H1 (cell line): ENCODE measurements at regions not wholly inside any gene's neighbourhood (a gene's known extent, or its start where the extent isn't known, plus 50 kb on each side); places are given as distances from the start of the nearest gene placed in this dataset.

ENCODE experiments used
- CTCF ChIA-PET: fragments of 300-600 bp; sonication (Branson Sonifier 250); formaldehyde crosslinking; loops from one replicate; lab custom pipeline; 2021; ENCODE audit not compliant: partially characterized antibody; lab: Charles Lee
- POLR2A ChIA-PET: fragments of 300-600 bp; sonication (Branson Sonifier 250); formaldehyde crosslinking; loops from one replicate; lab custom pipeline; 2021; ENCODE audit warnings: inconsistent platforms; ENCODE audit not compliant: partially characterized antibody; lab: Charles Lee
- DNase-seq, 2 experiments: peaks; one replicate each; pipeline versions ENCODE4 v3.0.0 to v3.0.0-alpha.2; 2010 to 2022; ENCODE audit warnings: low spot score in 2 of 2, low read depth in 1 of 2, mixed read lengths in 1 of 2
- FAIRE-seq: peaks from 2 replicates; lab custom pipeline; 2011; peaks lifted over from hg19 to GRCh38; lab: Jason Lieb, UNC
- H2AFZ ChIP-seq: 2 replicates; pipeline ENCODE4 v1.8.1; 2012; ENCODE audit warnings: low read length, inconsistent platforms
- H2AK5ac ChIP-seq: 2 replicates; pipeline ENCODE4 v1.6.1; 2013; ENCODE audit warnings: low read depth, low read length
- H2BK120ac ChIP-seq: replicated peaks from 2 replicates; pipeline ENCODE3; 2013; ENCODE audit warnings: low read depth, low read length, inconsistent platforms
- H2BK12ac ChIP-seq: 2 replicates; pipeline ENCODE4 v1.6.1; 2013; ENCODE audit warnings: low read depth, low read length
- H2BK15ac ChIP-seq: 2 replicates; pipeline ENCODE4 v1.6.1; 2013; ENCODE audit warnings: low read length
- H2BK20ac ChIP-seq: 2 replicates; pipeline ENCODE4 v1.6.1; 2013; ENCODE audit warnings: low read length
- H2BK5ac ChIP-seq: 2 replicates; pipeline ENCODE4 v1.6.1; 2013; ENCODE audit warnings: low read depth, low read length
- H3K14ac ChIP-seq: 2 replicates; pipeline ENCODE4 v1.6.1; 2013; ENCODE audit warnings: inconsistent platforms; ENCODE audit not compliant: insufficient read length
- H3K18ac ChIP-seq: 2 replicates; pipeline ENCODE4 v1.6.1; 2013; ENCODE audit warnings: low read length; ENCODE audit errors: extremely low read depth
- H3K23ac ChIP-seq: 2 replicates; pipeline ENCODE4 v1.6.1; 2013; ENCODE audit warnings: inconsistent platforms; ENCODE audit not compliant: insufficient read length
- H3K23me2 ChIP-seq: 2 replicates; pipeline ENCODE4 v1.6.1; 2013; ENCODE audit warnings: low read depth, low read length
- H3K27ac ChIP-seq: 2 replicates; pipeline ENCODE4 v1.6.1; 2011; ENCODE audit warnings: low read depth, low read length, inconsistent platforms
- H3K27me3 ChIP-seq, 4 experiments: replicated peaks in 1 of 4; 1 replicate in 1 of 4; 2 replicates in 3 of 4; pipeline versions ENCODE4 v1.6.1 to v1.8.1; 2011 to 2013; ENCODE audit warnings: low read length in 3 of 4, mild to moderate bottlenecking in 3 of 4, inconsistent platforms in 2 of 4, mixed read lengths in 2 of 4, moderate library complexity in 1 of 4; ENCODE audit not compliant: control insufficient read depth in 3 of 4, insufficient read depth in 3 of 4; ENCODE audit errors: extremely low read depth in 1 of 4
- H3K36me3 ChIP-seq, 4 experiments: 2 replicates each; pipeline versions ENCODE4 v1.6.1 to v1.8.1; 2011 to 2013; ENCODE audit warnings: mild to moderate bottlenecking in 4 of 4, low read length in 3 of 4, moderate library complexity in 2 of 4, control low read depth in 1 of 4, inconsistent platforms in 1 of 4; ENCODE audit not compliant: insufficient read depth in 4 of 4, control insufficient read depth in 2 of 4
- H3K4ac ChIP-seq: replicated peaks from 2 replicates; pipeline ENCODE3; 2013; ENCODE audit warnings: low read length, low read depth, mixed read lengths, inconsistent platforms; ENCODE audit not compliant: insufficient read length
- H3K4me1 ChIP-seq, 4 experiments: replicated peaks in 1 of 4; 1 replicate in 1 of 4; 2 replicates in 3 of 4; pipeline versions ENCODE4 v1.6.1 to v1.8.1; 2011 to 2013; ENCODE audit warnings: low read length in 3 of 4, inconsistent platforms in 2 of 4, mixed read lengths in 1 of 4; ENCODE audit not compliant: insufficient read depth in 4 of 4, control insufficient read depth in 3 of 4
- H3K4me2 ChIP-seq, 2 experiments: 2 replicates each; pipeline versions ENCODE4 v1.6.1 to v1.8.1; 2011 to 2013; ENCODE audit warnings: low read depth in 2 of 2, low read length in 2 of 2, control low read depth in 1 of 2, inconsistent platforms in 1 of 2, mild to moderate bottlenecking in 1 of 2; ENCODE audit not compliant: insufficient read depth in 1 of 2
- H3K4me3 ChIP-seq, 4 experiments: fragments of 200-600, 300-600 bp in 1 of 4; sonication (generic), shearing (Covaris generic), sonication (Bioruptor Twin) in 1 of 4; 2 replicates each; pipeline versions ENCODE4 v1.5.1 to v1.8.1; 2011 to 2016; ENCODE audit warnings: low read length in 4 of 4, low read depth in 3 of 4, control low read depth in 2 of 4, inconsistent platforms in 2 of 4, mild to moderate bottlenecking in 2 of 4, mixed read lengths in 1 of 4, moderate library complexity in 1 of 4; ENCODE audit not compliant: insufficient read depth in 2 of 4; ENCODE audit errors: extremely low read depth in 1 of 4
- H3K56ac ChIP-seq: replicated peaks from 2 replicates; pipeline ENCODE3; 2013; ENCODE audit warnings: low read depth, mild to moderate bottlenecking, mixed read lengths, low read length, inconsistent platforms; ENCODE audit not compliant: insufficient read length
- H3K79me1 ChIP-seq: 2 replicates; pipeline ENCODE4 v1.6.1; 2013; ENCODE audit warnings: low read depth, low read length, control low read depth
- H3K79me2 ChIP-seq, 2 experiments: 2 replicates each; pipeline versions ENCODE4 v1.6.1 to v1.8.1; 2012 to 2013; ENCODE audit warnings: low read length in 2 of 2, mild to moderate bottlenecking in 2 of 2, inconsistent platforms in 1 of 2; ENCODE audit not compliant: insufficient read depth in 2 of 2, control insufficient read depth in 1 of 2
- H3K9ac ChIP-seq, 4 experiments: replicated peaks in 1 of 4; 1 replicate in 1 of 4; 2 replicates in 3 of 4; pipeline versions ENCODE4 v1.6.1 to v1.8.1; 2011 to 2013; ENCODE audit warnings: low read depth in 3 of 4, low read length in 3 of 4, control low read depth in 2 of 4, mild to moderate bottlenecking in 2 of 4, moderate library complexity in 2 of 4, inconsistent platforms in 1 of 4; ENCODE audit errors: extremely low read depth in 1 of 4
- H3K9me3 ChIP-seq, 2 experiments: 2 replicates each; pipeline versions ENCODE4 v1.6.1 to v1.8.1; 2012 to 2013; ENCODE audit warnings: mild to moderate bottlenecking in 2 of 2, moderate library complexity in 2 of 2, control low read depth in 1 of 2, inconsistent platforms in 1 of 2, low read depth in 1 of 2, low read length in 1 of 2, mixed read lengths in 1 of 2; ENCODE audit not compliant: insufficient read depth in 2 of 2
- H4K20me1 ChIP-seq, 2 experiments: replicated peaks in 1 of 2; 2 replicates each; pipeline versions ENCODE3 to v1.8.1; 2011 to 2013; ENCODE audit warnings: inconsistent platforms in 2 of 2, low read length in 2 of 2, mild to moderate bottlenecking in 1 of 2; ENCODE audit not compliant: insufficient read depth in 2 of 2, control insufficient read depth in 1 of 2
- H4K5ac ChIP-seq: 2 replicates; pipeline ENCODE4 v1.6.1; 2013; ENCODE audit warnings: low read length, low read depth, mixed read lengths, inconsistent platforms; ENCODE audit not compliant: insufficient read length
- H4K8ac ChIP-seq: 2 replicates; pipeline ENCODE4 v1.8.0; 2013; ENCODE audit warnings: mild to moderate bottlenecking, moderate library complexity, low read length, inconsistent platforms; ENCODE audit not compliant: insufficient read depth; ENCODE audit errors: extremely low read depth
- H4K91ac ChIP-seq: replicated peaks from 2 replicates; pipeline ENCODE3; 2013; ENCODE audit warnings: low read length, mixed read lengths, inconsistent platforms; ENCODE audit not compliant: insufficient read length
- ASH2L ChIP-seq: fragments of 200-600, 300-600 bp; sonication (generic); IDR thresholded peaks from one replicate; pipeline ENCODE4 v1.7.1; 2017; ENCODE audit warnings: low read length
- CEBPB ChIP-seq: IDR thresholded peaks from 2 replicates; pipeline ENCODE4 v1.6.1; 2012; ENCODE audit warnings: low read depth, low read length
- EZH2 ChIP-seq: fragments of 200-600 bp; sonication (generic); IDR thresholded peaks from 2 replicates; pipeline ENCODE4 v1.7.1; 2012; ENCODE audit warnings: low read depth, mild to moderate bottlenecking, moderate library complexity, low read length, inconsistent platforms; ENCODE audit not compliant: severe bottlenecking
- FOSL1 ChIP-seq: IDR thresholded peaks from 2 replicates; pipeline ENCODE4 v1.6.1; 2011; ENCODE audit warnings: mild to moderate bottlenecking, low read depth, low read length, moderate library complexity; ENCODE audit not compliant: insufficient read depth
- GTF2F1 ChIP-seq: IDR thresholded peaks from 2 replicates; pipeline ENCODE4 v1.6.1; 2012; ENCODE audit warnings: low read depth, low read length, improper control_type of control experiment, borderline replicate concordance
- KDM1A ChIP-seq: fragments of 200-600, 300-600 bp; sonication (generic); IDR thresholded peaks from 2 replicates; pipeline ENCODE4 v1.7.1; 2016; ENCODE audit warnings: mild to moderate bottlenecking, low read length, borderline replicate concordance
- NRF1 ChIP-seq: IDR thresholded peaks from 2 replicates; pipeline ENCODE4 v1.6.1; 2011; ENCODE audit warnings: mild to moderate bottlenecking, low read depth, low read length, improper control_type of control experiment
- RAD21 ChIP-seq, 2 experiments: IDR thresholded peaks in 1 of 2; conservative IDR thresholded peaks in 1 of 2; 2 replicates each; pipeline ENCODE4 v1.6.1; 2011; ENCODE audit warnings: low read depth in 2 of 2, low read length in 2 of 2, improper control_type of control experiment in 1 of 2, inconsistent platforms in 1 of 2, mild to moderate bottlenecking in 1 of 2, moderate library complexity in 1 of 2
- RBBP5 ChIP-seq: IDR thresholded peaks from 2 replicates; pipeline ENCODE4 v1.7.1; 2012; ENCODE audit warnings: low read depth, mild to moderate bottlenecking, inconsistent platforms, low read length, moderate library complexity, borderline replicate concordance
- SP2 ChIP-seq: IDR thresholded peaks from 2 replicates; pipeline ENCODE4 v1.6.1; 2012; ENCODE audit warnings: mild to moderate bottlenecking, low read length, inconsistent platforms
- TBP ChIP-seq: IDR thresholded peaks from 2 replicates; pipeline ENCODE4 v1.6.1; 2011; ENCODE audit warnings: low read depth, low read length, improper control_type of control experiment
- WGBS, 2 experiments: shearing (Covaris generic) in 1 of 2; methylation state at CpG; one replicate each; pipeline versions ENCODE4 v1.1.6 to v1.1.7; 2013 to 2015; ENCODE audit warnings: low lambda C conversion rate in 2 of 2, mixed read lengths in 2 of 2, inconsistent platforms in 1 of 2, low coverage in 1 of 2, missing lambda C conversion rate in 1 of 2; ENCODE audit not compliant: insufficient replicate concordance in 2 of 2, insufficient coverage in 1 of 2, insufficient read length in 1 of 2; ENCODE audit errors: extremely low coverage in 1 of 2, missing lambda C conversion rate in 1 of 2; 5-methylcytosine and 5-hydroxymethylcytosine counted together
- TF ChIP-seq, protein P1 (sequence below): IDR thresholded peaks from 2 replicates; pipeline ENCODE4 v1.6.1; 2012; ENCODE audit warnings: inconsistent platforms

DNA sequence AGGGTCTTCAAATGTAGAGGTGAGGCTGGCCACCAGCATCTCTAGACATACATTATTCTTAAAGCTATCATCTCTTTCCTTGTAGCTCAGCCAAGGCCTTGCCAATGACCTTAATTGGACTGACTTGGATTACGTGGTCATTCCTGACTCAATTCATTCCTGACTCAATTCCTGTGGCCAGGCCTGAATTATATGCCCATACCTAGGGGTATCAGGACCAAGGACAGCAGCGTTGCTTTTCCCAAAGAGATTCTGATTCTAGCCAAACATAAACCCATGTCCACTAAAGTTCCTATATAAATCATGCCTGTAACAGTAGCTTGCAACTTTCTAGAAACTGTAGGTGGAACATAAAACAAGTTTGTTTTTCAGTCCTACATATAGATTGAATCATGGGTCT is 231.7 kb downstream of the ARL6IP6 start:
- Histone ChIP-seq H3K27me3 (no peaks in the 10 kb centered on the region), H2BK120ac (no peak overlapping the region), H3K36me3 (no peaks in the 10 kb centered on the region), H4K8ac (no peak overlapping the region), H3K23me2 (no peaks in the 10 kb centered on the region; the same call in 1 of the 2 replicates), H3K9ac (no peak overlapping the region), H3K4me3 (no peak overlapping the region), H2AK5ac (no peak overlapping the region), H3K14ac (no peak overlapping the region), H3K79me2 (no peaks in the 10 kb centered on the region), H3K4me1 (no peaks in the 10 kb centered on the region), H3K23ac (no peak overlapping the region), H2BK15ac (no peak overlapping the region), H3K56ac (no peak overlapping the region), H3K4ac (no peak overlapping the region), H4K5ac (no peak overlapping the region), H2BK20ac (no peak overlapping the region), H2AFZ (no peak overlapping the region), H2BK12ac (no peak overlapping the region), H4K20me1 (no peaks in the 10 kb centered on the region), H3K79me1 (no peaks in the 10 kb centered on the region), H2BK5ac (no peak overlapping the region), H4K91ac (no peak overlapping the region), H3K27ac (no peak overlapping the region), H3K18ac (no peak overlapping the region), H3K4me2 (no peak overlapping the region), H3K9me3 (no peaks in the 10 kb centered on the region)
- DNase-seq (peak in 1 of 2 experiments; percentile 52), FAIRE-seq (peak; percentile 7)
- POLR2A ChIA-PET, result no interaction called here
- TF ChIP-seq RAD21 (IDR thresholded peaks at IDR 0.05 in 1 of 2, conservative IDR thresholded peaks at IDR 0.05 in 1 of 2; ENCODE audit: low read depth in 2 of 2, low read length in 2 of 2), result no peak
- TF ChIP-seq EZH2, result no peak
- TF ChIP-seq ASH2L, result no peak
- no peak for TF ChIP-seq TBP
- TF ChIP-seq, protein P1, sequence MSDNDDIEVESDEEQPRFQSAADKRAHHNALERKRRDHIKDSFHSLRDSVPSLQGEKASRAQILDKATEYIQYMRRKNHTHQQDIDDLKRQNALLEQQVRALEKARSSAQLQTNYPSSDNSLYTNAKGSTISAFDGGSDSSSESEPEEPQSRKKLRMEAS, result no peak
- TF ChIP-seq KDM1A, result no peak
- no peak for TF ChIP-seq CEBPB
- TF ChIP-seq RBBP5, result no peak
- TF ChIP-seq FOSL1, result no peak
- no peak for TF ChIP-seq GTF2F1
- TF ChIP-seq NRF1, result no peak
- no peak for TF ChIP-seq SP2
- CTCF ChIA-PET, result interaction anchor here (1.0 to 1.2 kb wide), 3 partner anchors 20 to 272 kb away, joined by 3 read pairs; no protein-coding TSS in a partner anchor
- WGBS, 2 experiments, result 83% methylated on average over 2 of the region's 2 CpGs; no CpG with 5 or more reads in 1 of the 2 experiments
